H1 (cell line): ENCODE measurements at regions not wholly inside any gene's neighbourhood (a gene's known extent, or its start where the extent isn't known, plus 50 kb on each side); places are given as distances from the start of the nearest gene placed in this dataset.

Source experiments
- CTCF ChIA-PET: fragments of 300-600 bp; sonication (Branson Sonifier 250); formaldehyde crosslinking; loops from one replicate; lab custom pipeline; 2021; ENCODE audit not compliant: partially characterized antibody; lab: Charles Lee
- POLR2A ChIA-PET: fragments of 300-600 bp; sonication (Branson Sonifier 250); formaldehyde crosslinking; loops from one replicate; lab custom pipeline; 2021; ENCODE audit warnings: inconsistent platforms; ENCODE audit not compliant: partially characterized antibody; lab: Charles Lee
- DNase-seq, 2 experiments: peaks; one replicate each; pipeline versions ENCODE4 v3.0.0 to v3.0.0-alpha.2; 2010 to 2022; ENCODE audit warnings: low spot score in 2 of 2, low read depth in 1 of 2, mixed read lengths in 1 of 2
- FAIRE-seq: peaks from 2 replicates; lab custom pipeline; 2011; peaks lifted over from hg19 to GRCh38; lab: Jason Lieb, UNC
- H2AFZ ChIP-seq: 2 replicates; pipeline ENCODE4 v1.8.1; 2012; ENCODE audit warnings: low read length, inconsistent platforms
- H2AK5ac ChIP-seq: 2 replicates; pipeline ENCODE4 v1.6.1; 2013; ENCODE audit warnings: low read depth, low read length
- H2BK120ac ChIP-seq: replicated peaks from 2 replicates; pipeline ENCODE3; 2013; ENCODE audit warnings: low read depth, low read length, inconsistent platforms
- H2BK12ac ChIP-seq: 2 replicates; pipeline ENCODE4 v1.6.1; 2013; ENCODE audit warnings: low read depth, low read length
- H2BK15ac ChIP-seq: 2 replicates; pipeline ENCODE4 v1.6.1; 2013; ENCODE audit warnings: low read length
- H2BK20ac ChIP-seq: 2 replicates; pipeline ENCODE4 v1.6.1; 2013; ENCODE audit warnings: low read length
- H2BK5ac ChIP-seq: 2 replicates; pipeline ENCODE4 v1.6.1; 2013; ENCODE audit warnings: low read depth, low read length
- H3K14ac ChIP-seq: 2 replicates; pipeline ENCODE4 v1.6.1; 2013; ENCODE audit warnings: inconsistent platforms; ENCODE audit not compliant: insufficient read length
- H3K18ac ChIP-seq: 2 replicates; pipeline ENCODE4 v1.6.1; 2013; ENCODE audit warnings: low read length; ENCODE audit errors: extremely low read depth
- H3K23ac ChIP-seq: 2 replicates; pipeline ENCODE4 v1.6.1; 2013; ENCODE audit warnings: inconsistent platforms; ENCODE audit not compliant: insufficient read length
- H3K23me2 ChIP-seq: 2 replicates; pipeline ENCODE4 v1.6.1; 2013; ENCODE audit warnings: low read depth, low read length
- H3K27ac ChIP-seq: 2 replicates; pipeline ENCODE4 v1.6.1; 2011; ENCODE audit warnings: low read depth, low read length, inconsistent platforms
- H3K27me3 ChIP-seq, 4 experiments: replicated peaks in 1 of 4; 1 replicate in 1 of 4; 2 replicates in 3 of 4; pipeline versions ENCODE4 v1.6.1 to v1.8.1; 2011 to 2013; ENCODE audit warnings: low read length in 3 of 4, mild to moderate bottlenecking in 3 of 4, inconsistent platforms in 2 of 4, mixed read lengths in 2 of 4, moderate library complexity in 1 of 4; ENCODE audit not compliant: control insufficient read depth in 3 of 4, insufficient read depth in 3 of 4; ENCODE audit errors: extremely low read depth in 1 of 4
- H3K36me3 ChIP-seq, 4 experiments: 2 replicates each; pipeline versions ENCODE4 v1.6.1 to v1.8.1; 2011 to 2013; ENCODE audit warnings: mild to moderate bottlenecking in 4 of 4, low read length in 3 of 4, moderate library complexity in 2 of 4, control low read depth in 1 of 4, inconsistent platforms in 1 of 4; ENCODE audit not compliant: insufficient read depth in 4 of 4, control insufficient read depth in 2 of 4
- H3K4ac ChIP-seq: replicated peaks from 2 replicates; pipeline ENCODE3; 2013; ENCODE audit warnings: low read length, low read depth, mixed read lengths, inconsistent platforms; ENCODE audit not compliant: insufficient read length
- H3K4me1 ChIP-seq, 4 experiments: replicated peaks in 1 of 4; 1 replicate in 1 of 4; 2 replicates in 3 of 4; pipeline versions ENCODE4 v1.6.1 to v1.8.1; 2011 to 2013; ENCODE audit warnings: low read length in 3 of 4, inconsistent platforms in 2 of 4, mixed read lengths in 1 of 4; ENCODE audit not compliant: insufficient read depth in 4 of 4, control insufficient read depth in 3 of 4
- H3K4me2 ChIP-seq, 2 experiments: 2 replicates each; pipeline versions ENCODE4 v1.6.1 to v1.8.1; 2011 to 2013; ENCODE audit warnings: low read depth in 2 of 2, low read length in 2 of 2, control low read depth in 1 of 2, inconsistent platforms in 1 of 2, mild to moderate bottlenecking in 1 of 2; ENCODE audit not compliant: insufficient read depth in 1 of 2
- H3K4me3 ChIP-seq, 4 experiments: fragments of 200-600, 300-600 bp in 1 of 4; sonication (generic), shearing (Covaris generic), sonication (Bioruptor Twin) in 1 of 4; 2 replicates each; pipeline versions ENCODE4 v1.5.1 to v1.8.1; 2011 to 2016; ENCODE audit warnings: low read length in 4 of 4, low read depth in 3 of 4, control low read depth in 2 of 4, inconsistent platforms in 2 of 4, mild to moderate bottlenecking in 2 of 4, mixed read lengths in 1 of 4, moderate library complexity in 1 of 4; ENCODE audit not compliant: insufficient read depth in 2 of 4; ENCODE audit errors: extremely low read depth in 1 of 4
- H3K56ac ChIP-seq: replicated peaks from 2 replicates; pipeline ENCODE3; 2013; ENCODE audit warnings: low read depth, mild to moderate bottlenecking, mixed read lengths, low read length, inconsistent platforms; ENCODE audit not compliant: insufficient read length
- H3K79me1 ChIP-seq: 2 replicates; pipeline ENCODE4 v1.6.1; 2013; ENCODE audit warnings: low read depth, low read length, control low read depth
- H3K79me2 ChIP-seq, 2 experiments: 2 replicates each; pipeline versions ENCODE4 v1.6.1 to v1.8.1; 2012 to 2013; ENCODE audit warnings: low read length in 2 of 2, mild to moderate bottlenecking in 2 of 2, inconsistent platforms in 1 of 2; ENCODE audit not compliant: insufficient read depth in 2 of 2, control insufficient read depth in 1 of 2
- H3K9ac ChIP-seq, 4 experiments: replicated peaks in 1 of 4; 1 replicate in 1 of 4; 2 replicates in 3 of 4; pipeline versions ENCODE4 v1.6.1 to v1.8.1; 2011 to 2013; ENCODE audit warnings: low read depth in 3 of 4, low read length in 3 of 4, control low read depth in 2 of 4, mild to moderate bottlenecking in 2 of 4, moderate library complexity in 2 of 4, inconsistent platforms in 1 of 4; ENCODE audit errors: extremely low read depth in 1 of 4
- H3K9me3 ChIP-seq, 2 experiments: 2 replicates each; pipeline versions ENCODE4 v1.6.1 to v1.8.1; 2012 to 2013; ENCODE audit warnings: mild to moderate bottlenecking in 2 of 2, moderate library complexity in 2 of 2, control low read depth in 1 of 2, inconsistent platforms in 1 of 2, low read depth in 1 of 2, low read length in 1 of 2, mixed read lengths in 1 of 2; ENCODE audit not compliant: insufficient read depth in 2 of 2
- H4K20me1 ChIP-seq, 2 experiments: replicated peaks in 1 of 2; 2 replicates each; pipeline versions ENCODE3 to v1.8.1; 2011 to 2013; ENCODE audit warnings: inconsistent platforms in 2 of 2, low read length in 2 of 2, mild to moderate bottlenecking in 1 of 2; ENCODE audit not compliant: insufficient read depth in 2 of 2, control insufficient read depth in 1 of 2
- H4K5ac ChIP-seq: 2 replicates; pipeline ENCODE4 v1.6.1; 2013; ENCODE audit warnings: low read length, low read depth, mixed read lengths, inconsistent platforms; ENCODE audit not compliant: insufficient read length
- H4K8ac ChIP-seq: 2 replicates; pipeline ENCODE4 v1.8.0; 2013; ENCODE audit warnings: mild to moderate bottlenecking, moderate library complexity, low read length, inconsistent platforms; ENCODE audit not compliant: insufficient read depth; ENCODE audit errors: extremely low read depth
- H4K91ac ChIP-seq: replicated peaks from 2 replicates; pipeline ENCODE3; 2013; ENCODE audit warnings: low read length, mixed read lengths, inconsistent platforms; ENCODE audit not compliant: insufficient read length
- HDAC6 ChIP-seq: IDR thresholded peaks from one replicate; pipeline ENCODE4 v1.7.1; 2012; ENCODE audit warnings: low read depth, mild to moderate bottlenecking, inconsistent platforms, low read length, moderate library complexity
- TBP ChIP-seq: IDR thresholded peaks from 2 replicates; pipeline ENCODE4 v1.6.1; 2011; ENCODE audit warnings: low read depth, low read length, improper control_type of control experiment
- WGBS, 2 experiments: shearing (Covaris generic) in 1 of 2; methylation state at CpG; one replicate each; pipeline versions ENCODE4 v1.1.6 to v1.1.7; 2013 to 2015; ENCODE audit warnings: low lambda C conversion rate in 2 of 2, mixed read lengths in 2 of 2, inconsistent platforms in 1 of 2, low coverage in 1 of 2, missing lambda C conversion rate in 1 of 2; ENCODE audit not compliant: insufficient replicate concordance in 2 of 2, insufficient coverage in 1 of 2, insufficient read length in 1 of 2; ENCODE audit errors: extremely low coverage in 1 of 2, missing lambda C conversion rate in 1 of 2; 5-methylcytosine and 5-hydroxymethylcytosine counted together

GRCh38 chr9:107409581-107410389, 79.8 kb downstream of the KLF4 start:
- H3K9me3 ChIP-seq = no peaks in the 10 kb centered on the region
- no peak overlapping the region for H4K91ac ChIP-seq
- H2BK120ac ChIP-seq = no peak overlapping the region
- H4K8ac ChIP-seq = no peak overlapping the region
- H3K4me2 ChIP-seq = no peak overlapping the region
- no peak overlapping the region for H3K27ac ChIP-seq
- H3K79me1 ChIP-seq = no peaks in the 10 kb centered on the region
- no peak overlapping the region for H3K18ac ChIP-seq
- no peak overlapping the region for H2BK5ac ChIP-seq
- no peak overlapping the region for H3K4ac ChIP-seq
- H3K23me2 ChIP-seq = no peaks in the 10 kb centered on the region
- ChIA-PET POLR2A (no interaction called here), CTCF (interaction anchor here (1.0 kb wide), 1 partner anchor 15 kb away, joined by 3 read pairs; no protein-coding TSS in a partner anchor)
- H3K79me2 ChIP-seq = no peaks in the 10 kb centered on the region
- DNase-seq = no peak
- no peak overlapping the region for H2BK12ac ChIP-seq
- no peak overlapping the region for H2BK20ac ChIP-seq
- no peaks in the 10 kb centered on the region for H4K20me1 ChIP-seq
- H3K9ac ChIP-seq = no peak overlapping the region
- 86% methylated on average over 13 of the region's 13 CpGs; no CpG with 5 or more reads in 1 of the 2 experiments for WGBS, 2 experiments
- H3K14ac ChIP-seq = no peak overlapping the region
- no peak overlapping the region for H3K23ac ChIP-seq
- H2AFZ ChIP-seq = no peak overlapping the region
- H3K27me3 ChIP-seq = no peaks in the 10 kb centered on the region
- TF ChIP-seq TBP (no peak), HDAC6 (no peak)
- no peak overlapping the region for H2BK15ac ChIP-seq
- H2AK5ac ChIP-seq = no peak overlapping the region
- FAIRE-seq = no peak
- H4K5ac ChIP-seq = no peak overlapping the region
- no peaks in the 10 kb centered on the region for H3K4me1 ChIP-seq
- no peak overlapping the region for H3K4me3 ChIP-seq
- no peak overlapping the region for H3K56ac ChIP-seq
- H3K36me3 ChIP-seq = no peaks in the 10 kb centered on the region
